ENCODE measurements at regions not wholly inside any gene's neighbourhood (a gene's known extent, or its start where the extent isn't known, plus 50 kb on each side); places are given as distances from the start of the nearest gene placed in this dataset.
"Not testable (repeated sequence)": the region's sequence is repeated elsewhere in the genome, so short reads cannot be mapped to it uniquely, and the experiment has no call there.

DNA sequence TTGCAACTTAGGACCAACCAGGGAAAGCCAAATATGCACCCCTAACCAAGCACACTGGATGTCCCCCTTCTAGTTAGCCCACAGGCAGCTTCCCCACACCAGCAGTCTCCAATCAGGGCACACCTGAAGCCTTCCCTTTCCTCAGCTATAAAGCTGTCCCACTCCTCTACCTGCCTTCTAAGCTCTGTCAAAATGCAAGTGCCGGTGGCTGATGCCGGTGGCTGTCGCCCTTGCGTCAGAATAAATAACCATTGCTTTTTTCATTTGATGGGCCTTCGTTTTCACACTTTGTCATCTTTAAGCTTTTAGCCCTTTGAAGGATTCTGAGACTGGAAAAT, 139.4 kb downstream of the FAM72C start:
- not testable (repeated sequence) for TF ChIP-seq POLR2A (IDR thresholded peaks at IDR 0.05)
- TF ChIP-seq, protein P1, sequence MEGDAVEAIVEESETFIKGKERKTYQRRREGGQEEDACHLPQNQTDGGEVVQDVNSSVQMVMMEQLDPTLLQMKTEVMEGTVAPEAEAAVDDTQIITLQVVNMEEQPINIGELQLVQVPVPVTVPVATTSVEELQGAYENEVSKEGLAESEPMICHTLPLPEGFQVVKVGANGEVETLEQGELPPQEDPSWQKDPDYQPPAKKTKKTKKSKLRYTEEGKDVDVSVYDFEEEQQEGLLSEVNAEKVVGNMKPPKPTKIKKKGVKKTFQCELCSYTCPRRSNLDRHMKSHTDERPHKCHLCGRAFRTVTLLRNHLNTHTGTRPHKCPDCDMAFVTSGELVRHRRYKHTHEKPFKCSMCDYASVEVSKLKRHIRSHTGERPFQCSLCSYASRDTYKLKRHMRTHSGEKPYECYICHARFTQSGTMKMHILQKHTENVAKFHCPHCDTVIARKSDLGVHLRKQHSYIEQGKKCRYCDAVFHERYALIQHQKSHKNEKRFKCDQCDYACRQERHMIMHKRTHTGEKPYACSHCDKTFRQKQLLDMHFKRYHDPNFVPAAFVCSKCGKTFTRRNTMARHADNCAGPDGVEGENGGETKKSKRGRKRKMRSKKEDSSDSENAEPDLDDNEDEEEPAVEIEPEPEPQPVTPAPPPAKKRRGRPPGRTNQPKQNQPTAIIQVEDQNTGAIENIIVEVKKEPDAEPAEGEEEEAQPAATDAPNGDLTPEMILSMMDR (IDR thresholded peaks at IDR 0.05): not testable (repeated sequence)

Measured in body of pancreas (tissue), 4 donors.